HepG2 (cell line): ENCODE measurements at regions not wholly inside any gene's neighbourhood (a gene's known extent, or its start where the extent isn't known, plus 50 kb on each side); places are given as distances from the start of the nearest gene placed in this dataset.
A peak's percentile ranks its signal among the peaks of the same experiment; 100 is the strongest.

Experiments
- ATAC-seq: fragments of 200-7000 bp; cut with Tn5 transposase; 3 replicates; pipeline ENCODE4 v1.9.1; 2020; ENCODE audit warnings: mild to moderate bottlenecking, moderate library complexity
- BruUV-seq: library from RNA; stranded (reverse); fragments of 400-500 nt; replicated peaks from 2 replicates; lab custom pipeline; 2021; lab: Mats Ljungman, UMichigan
- CTCF ChIA-PET: fragments of 300-600 bp; formaldehyde crosslinking; extraction: SDS; loops from one replicate; lab custom pipeline; 2021; ENCODE audit warnings: low total read pairs, inconsistent platforms, low intra/inter-chr PET ratio; lab: Yijun Ruan, JAX
- POLR2A ChIA-PET: fragments of 350-600 bp; sonication (Branson Sonifier 250); formaldehyde crosslinking; loops from one replicate; lab custom pipeline; 2020; ENCODE audit warnings: antibody characterized with exemption, inconsistent platforms; lab: Yijun Ruan, JAX
- DNase-seq: peaks from one replicate; pipeline ENCODE4 v3.0.0-alpha.2; 2015; ENCODE audit warnings: low spot score
- FAIRE-seq: peaks from 3 replicates; lab custom pipeline; 2011; peaks lifted over from hg19 to GRCh38; lab: Jason Lieb, UNC
- H2AFZ ChIP-seq: one replicate; pipeline ENCODE4 v1.6.1; 2011; ENCODE audit warnings: low read length, inconsistent platforms
- H3K27ac ChIP-seq: fragments of 300-600 bp; 3 replicates; pipeline ENCODE4 v1.8.0; 2011; ENCODE audit warnings: mixed run types, mild to moderate bottlenecking, mixed read lengths, low read length, inconsistent platforms; ENCODE audit not compliant: insufficient read depth; ENCODE audit errors: extremely low read length
- H3K27me3 ChIP-seq, 2 experiments: fragments of 200-600 bp in 1 of 2; 2 replicates in 1 of 2; 3 replicates in 1 of 2; pipeline versions ENCODE4 v1.6.0 to v1.8.0; 2011; ENCODE audit warnings: low read length in 2 of 2, mild to moderate bottlenecking in 2 of 2, moderate library complexity in 2 of 2, inconsistent platforms in 1 of 2; ENCODE audit not compliant: insufficient read depth in 2 of 2, control insufficient read depth in 1 of 2
- H3K36me3 ChIP-seq, 2 experiments: fragments of 200-600 bp in 1 of 2; replicated peaks in 1 of 2; 2 replicates in 1 of 2; 3 replicates in 1 of 2; pipeline versions ENCODE4 v1.5.1 to v1.8.0; 2011; ENCODE audit warnings: low read length in 2 of 2, inconsistent platforms in 1 of 2; ENCODE audit not compliant: insufficient read depth in 2 of 2, control insufficient read depth in 1 of 2
- H3K4me1 ChIP-seq: 2 replicates; pipeline ENCODE4 v1.5.1; 2012; ENCODE audit warnings: low read length, inconsistent platforms; ENCODE audit not compliant: insufficient read depth
- H3K4me2 ChIP-seq: 2 replicates; pipeline ENCODE4 v1.6.0; 2011; ENCODE audit warnings: low read depth, low read length, inconsistent platforms
- H3K4me3 ChIP-seq, 3 experiments: fragments of 200-600 bp in 1 of 3; sonication (generic), shearing (Covaris generic) in 1 of 3; replicated peaks in 1 of 3; 2 replicates each; pipeline ENCODE4 v1.5.1; 2011 to 2016; ENCODE audit warnings: low read length in 3 of 3, inconsistent platforms in 2 of 3, low read depth in 2 of 3, mild to moderate bottlenecking in 2 of 3, control low read depth in 1 of 3, mixed read lengths in 1 of 3; ENCODE audit not compliant: insufficient read depth in 1 of 3
- H3K79me2 ChIP-seq: one replicate; pipeline ENCODE4 v1.6.1; 2011; ENCODE audit warnings: low read length, inconsistent platforms; ENCODE audit not compliant: insufficient read depth
- H3K9ac ChIP-seq: 2 replicates; pipeline ENCODE4 v1.6.0; 2011; ENCODE audit warnings: mild to moderate bottlenecking, low read depth, low read length, inconsistent platforms; ENCODE audit not compliant: insufficient read depth
- H3K9me3 ChIP-seq: 2 replicates; pipeline ENCODE4 v1.5.1; 2012; ENCODE audit warnings: mild to moderate bottlenecking, low read length
- H4K20me1 ChIP-seq: 2 replicates; pipeline ENCODE4 v1.6.0; 2011; ENCODE audit warnings: inconsistent platforms, mild to moderate bottlenecking, low read length, moderate library complexity; ENCODE audit not compliant: insufficient read depth
- AKNA ChIP-seq: sonication (generic); formaldehyde crosslinking; IDR thresholded peaks from 2 replicates; pipeline ENCODE4 v1.4.0; 2020; ENCODE audit warnings: missing genetic modification reagents, borderline replicate concordance
- CENPX ChIP-seq: sonication (generic); formaldehyde crosslinking; IDR thresholded peaks from 2 replicates; pipeline ENCODE4 v1.9.0; 2021; ENCODE audit warnings: mild to moderate bottlenecking, missing genetic modification reagents, moderate library complexity
- CTCF ChIP-seq: sonication (generic); formaldehyde crosslinking; IDR thresholded peaks from 2 replicates; pipeline ENCODE4 v1.5.0; 2020; ENCODE audit warnings: mild to moderate bottlenecking, missing genetic modification reagents, moderate library complexity
- DMAP1 ChIP-seq: IDR thresholded peaks from 2 replicates; pipeline ENCODE4 v1.6.1; 2016
- DZIP1 ChIP-seq: sonication (generic); formaldehyde crosslinking; IDR thresholded peaks from 2 replicates; pipeline ENCODE4 v1.5.0; 2020; ENCODE audit warnings: mild to moderate bottlenecking, missing genetic modification reagents
- PAX8 ChIP-seq: sonication (generic); formaldehyde crosslinking; IDR thresholded peaks from 2 replicates; pipeline ENCODE4 v1.8.0; 2022; ENCODE audit warnings: mild to moderate bottlenecking, missing genetic modification reagents, borderline replicate concordance
- RAD21 ChIP-seq: fragments of 450-650 bp; formaldehyde crosslinking; IDR thresholded peaks from 2 replicates; pipeline ENCODE4 v1.5.0; 2020; ENCODE audit warnings: mild to moderate bottlenecking
- TP53 ChIP-seq: sonication (generic); formaldehyde crosslinking; conservative IDR thresholded peaks from 2 replicates; pipeline ENCODE4 v1.4.0; 2020; ENCODE audit warnings: missing genetic modification reagents
- ZKSCAN1 ChIP-seq: fragments of 150-350 bp; IDR thresholded peaks from 2 replicates; pipeline ENCODE4 v1.6.1; 2014; ENCODE audit warnings: low read length
- ZNF232 ChIP-seq: sonication (generic); formaldehyde crosslinking; IDR thresholded peaks from 2 replicates; pipeline ENCODE4 v1.4.0; 2020; ENCODE audit warnings: missing genetic modification reagents, borderline replicate concordance
- ZNF263 ChIP-seq: sonication (generic); formaldehyde crosslinking; IDR thresholded peaks from 2 replicates; pipeline ENCODE4 v1.4.0; 2020; ENCODE audit warnings: missing genetic modification reagents
- ZNF274 ChIP-seq: sonication (generic); formaldehyde crosslinking; IDR thresholded peaks from 2 replicates; pipeline ENCODE4 v1.5.1; 2020; ENCODE audit warnings: mild to moderate bottlenecking, missing genetic modification reagents
- ZNF607 ChIP-seq: sonication (generic); formaldehyde crosslinking; IDR thresholded peaks from 2 replicates; pipeline ENCODE4 v1.5.1; 2020; ENCODE audit warnings: missing genetic modification reagents, mild to moderate bottlenecking, borderline replicate concordance
- ZNF788 ChIP-seq: sonication (generic); formaldehyde crosslinking; IDR thresholded peaks from 2 replicates; pipeline ENCODE4 v1.5.0; 2020; ENCODE audit warnings: mild to moderate bottlenecking, missing genetic modification reagents, borderline replicate concordance
- WGBS: methylation state at CpG from one replicate; pipeline ENCODE4 v1.1.6; 2017; ENCODE audit warnings: low lambda C conversion rate; 5-methylcytosine and 5-hydroxymethylcytosine counted together
- in situ Hi-C: cut with HindIII; loops from 2 replicates; pipeline ENCODE4 v1.10.0; 2017; ENCODE audit warnings: low pct_unique_long_range_greater_than_20kb; ENCODE audit not compliant: extremely low pct_ligation_motif_present
- intact Hi-C: fragments of 100-400 bp; cut with micrococcal nuclease; formaldehyde crosslinking; loops from one replicate; pipeline ENCODE4 v1.10.0; 2022; ENCODE audit not compliant: unreplicated experiment

- Histone ChIP-seq H3K36me3 (no peaks in the 10 kb centered on the region), H2AFZ (no peak overlapping the region), H3K9ac (no peak overlapping the region), H3K79me2 (no peaks in the 10 kb centered on the region), H3K4me3 (no peak overlapping the region), H3K4me2 (no peak overlapping the region), H3K27ac (no peak overlapping the region), H3K27me3 (no peaks in the 10 kb centered on the region), H4K20me1 (no peaks in the 10 kb centered on the region), H3K9me3 (no peaks in the 10 kb centered on the region), H3K4me1 (no peaks in the 10 kb centered on the region)
- DNase-seq = peak; percentile 65
- intact Hi-C loops (loop anchor here (1.0 to 2.0 kb wide), 4 partner anchors 287 to 1067 kb away; no protein-coding TSS in a partner anchor), in situ Hi-C loops (loop anchor here (5.0 to 25.0 kb wide), 3 partner anchors 644 to 1064 kb away; no protein-coding TSS in a partner anchor)
- FAIRE-seq = peak; percentile 15
- CTCF ChIA-PET = interaction anchor here (1.1 to 2.2 kb wide), 3 partner anchors 487 to 1067 kb away, joined by 3 to 15 read pairs (median 10); no protein-coding TSS in a partner anchor
- POLR2A ChIA-PET = interaction anchor here (3.0 kb wide), 1 partner anchor 647 kb away, joined by 17 read pairs; the partner anchor contains the start of gene SOX9
- 16% methylated on average over 7 of the region's 7 CpGs for WGBS
- BruUV-seq = no TSS peak
- ATAC-seq = peak; percentile 93
- no peak for TF ChIP-seq ZNF274 (CRISPR knock-in tag)
- TF ChIP-seq ZNF607 = 0 out of 2 replicates have a peak, but pooled peaks have one; percentile 30
- no peak for TF ChIP-seq ZNF788
- TF ChIP-seq ZNF263 (CRISPR knock-in tag) = no peak
- no peak for TF ChIP-seq AKNA (CRISPR knock-in tag)
- TF ChIP-seq PAX8 (CRISPR knock-in tag) = no peak
- no peak for TF ChIP-seq CENPX (CRISPR knock-in tag)
- TF ChIP-seq CTCF (CRISPR knock-in tag) = peak; percentile 80
- no peak for TF ChIP-seq TP53 (CRISPR knock-in tag)
- peak; percentile 70; the same call in 1 of the 2 replicates for TF ChIP-seq ZKSCAN1
- no peak for TF ChIP-seq DMAP1 (CRISPR knock-in tag)
- no peak for TF ChIP-seq ZNF232 (CRISPR knock-in tag)
- TF ChIP-seq DZIP1 = no peak
- peak; percentile 80 for TF ChIP-seq RAD21 (CRISPR knock-in tag)
These were observed 647.7 kb upstream of the SOX9 start for GRCh38 chr17:71472809-71473789.
